ENCODE measurements at regions not wholly inside any gene's neighbourhood (a gene's known extent, or its start where the extent isn't known, plus 50 kb on each side); places are given as distances from the start of the nearest gene placed in this dataset.

DNA sequence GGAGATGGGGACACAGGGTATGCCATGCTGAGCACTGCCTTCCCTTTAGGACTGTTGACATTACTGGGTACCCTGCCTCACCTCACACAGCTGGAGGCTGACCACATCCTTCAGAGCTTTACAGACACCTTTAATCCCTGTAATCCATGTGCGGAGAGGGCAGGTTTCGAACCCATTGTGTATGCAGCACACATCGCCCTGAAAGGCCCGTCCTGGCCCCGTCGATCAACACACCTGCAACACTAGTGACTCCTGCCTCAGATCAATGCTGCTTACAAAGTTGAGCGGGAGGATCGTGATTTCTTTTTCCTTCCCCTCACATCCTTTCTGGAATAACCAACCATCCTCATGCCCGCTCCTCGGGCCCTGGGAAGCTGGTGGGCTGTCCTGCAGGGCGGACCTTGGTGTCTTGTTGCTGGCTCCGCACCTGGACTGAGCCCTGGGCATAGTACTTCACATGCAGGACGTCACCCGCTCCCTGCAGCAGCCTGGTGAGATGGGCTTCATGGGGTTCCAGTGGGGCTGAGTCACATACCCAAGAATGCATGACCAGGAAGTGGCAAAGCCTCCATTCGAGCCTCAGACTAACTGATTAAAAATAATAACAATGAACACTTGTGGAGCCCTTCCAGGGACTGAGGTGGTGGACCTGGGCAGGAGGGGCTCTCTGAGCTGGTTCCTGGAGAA lies 403.6 kb downstream of the PTPRU start:
- Histone ChIP-seq H3K27me3 (ENCODE audit: insufficient read depth, low read depth, severe bottlenecking) (no peaks in the 10 kb centered on the region), H3K9me3 (ENCODE audit: severe bottlenecking) (no peaks in the 10 kb centered on the region), H3K4me3 (ENCODE audit: low read depth, low read length) (no peak overlapping the region), H3K36me3 (no peaks in the 10 kb centered on the region), H3K27ac (no peak overlapping the region)
- no peak for DNase-seq
- TF ChIP-seq, protein P1, sequence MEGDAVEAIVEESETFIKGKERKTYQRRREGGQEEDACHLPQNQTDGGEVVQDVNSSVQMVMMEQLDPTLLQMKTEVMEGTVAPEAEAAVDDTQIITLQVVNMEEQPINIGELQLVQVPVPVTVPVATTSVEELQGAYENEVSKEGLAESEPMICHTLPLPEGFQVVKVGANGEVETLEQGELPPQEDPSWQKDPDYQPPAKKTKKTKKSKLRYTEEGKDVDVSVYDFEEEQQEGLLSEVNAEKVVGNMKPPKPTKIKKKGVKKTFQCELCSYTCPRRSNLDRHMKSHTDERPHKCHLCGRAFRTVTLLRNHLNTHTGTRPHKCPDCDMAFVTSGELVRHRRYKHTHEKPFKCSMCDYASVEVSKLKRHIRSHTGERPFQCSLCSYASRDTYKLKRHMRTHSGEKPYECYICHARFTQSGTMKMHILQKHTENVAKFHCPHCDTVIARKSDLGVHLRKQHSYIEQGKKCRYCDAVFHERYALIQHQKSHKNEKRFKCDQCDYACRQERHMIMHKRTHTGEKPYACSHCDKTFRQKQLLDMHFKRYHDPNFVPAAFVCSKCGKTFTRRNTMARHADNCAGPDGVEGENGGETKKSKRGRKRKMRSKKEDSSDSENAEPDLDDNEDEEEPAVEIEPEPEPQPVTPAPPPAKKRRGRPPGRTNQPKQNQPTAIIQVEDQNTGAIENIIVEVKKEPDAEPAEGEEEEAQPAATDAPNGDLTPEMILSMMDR (IDR thresholded peaks at IDR 0.05; ENCODE audit: low read depth, low read length): no peak

DNA sequence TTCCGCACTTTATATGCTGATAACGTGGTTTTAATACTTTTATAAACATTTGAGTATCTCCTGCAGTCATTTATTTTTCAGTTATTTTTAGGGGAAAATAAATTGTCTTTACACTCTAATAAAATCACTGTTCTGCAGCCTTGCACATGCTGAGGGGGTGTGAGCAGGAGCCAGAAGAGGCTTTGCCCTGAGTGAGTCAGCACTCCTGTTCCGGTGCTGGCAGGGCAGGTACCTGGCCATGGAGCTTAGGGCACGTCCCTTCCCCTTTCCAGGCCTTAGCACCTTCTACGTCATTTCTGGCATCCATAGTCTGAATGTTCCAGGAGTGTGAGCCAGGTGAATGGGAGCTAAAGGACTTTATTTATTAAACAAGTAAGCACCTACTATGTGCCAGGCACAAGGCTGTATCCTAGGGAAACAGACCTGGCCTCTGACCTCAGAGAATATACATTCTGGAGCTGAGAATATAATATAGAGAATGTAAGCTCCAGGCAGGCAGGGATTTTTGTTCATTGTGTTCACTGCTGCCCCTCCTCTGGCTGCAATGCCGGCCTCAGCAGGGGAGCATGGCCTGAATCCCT lies 402.9 kb downstream of the PTPRU start:
- TF ChIP-seq, protein P1 (IDR thresholded peaks at IDR 0.05; ENCODE audit: low read depth, low read length): no peak
- H3K27me3 ChIP-seq (ENCODE audit: insufficient read depth, low read depth, severe bottlenecking): no peaks in the 10 kb centered on the region
- H3K27ac ChIP-seq: no peak overlapping the region
- no peaks in the 10 kb centered on the region for H3K9me3 ChIP-seq (ENCODE audit: severe bottlenecking)
- H3K4me3 ChIP-seq (ENCODE audit: low read depth, low read length): no peak overlapping the region
- no peaks in the 10 kb centered on the region for H3K36me3 ChIP-seq
- DNase-seq: no peak

DNA sequence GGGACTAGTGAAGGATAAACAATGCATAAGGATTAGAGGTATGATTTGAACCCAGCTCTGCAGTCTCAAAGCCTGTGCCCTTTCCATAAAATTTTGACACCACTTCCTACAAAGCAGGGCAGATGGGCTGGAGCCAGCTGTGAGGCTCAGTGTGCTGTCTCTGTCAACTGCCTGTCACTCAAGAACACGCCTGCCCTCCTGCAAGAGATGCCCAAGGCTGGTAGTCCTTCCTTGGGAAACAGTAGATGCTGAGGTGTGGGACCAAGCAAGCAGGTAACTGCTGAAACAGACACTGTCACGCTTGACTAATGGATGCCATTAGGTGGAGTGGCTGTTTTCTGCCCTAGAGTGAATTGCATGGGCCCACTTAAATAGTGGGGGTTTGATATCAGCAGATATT lies 402.0 kb downstream of the PTPRU start:
- TF ChIP-seq, protein P1 (IDR thresholded peaks at IDR 0.05; ENCODE audit: low read depth, low read length): no peak
- H3K4me3 ChIP-seq (ENCODE audit: low read depth, low read length): no peak overlapping the region
- no peak overlapping the region for H3K27ac ChIP-seq
- no peaks in the 10 kb centered on the region for H3K27me3 ChIP-seq (ENCODE audit: insufficient read depth, low read depth, severe bottlenecking)
- DNase-seq: no peak
- no peaks in the 10 kb centered on the region for H3K36me3 ChIP-seq
- H3K9me3 ChIP-seq (ENCODE audit: severe bottlenecking): no peaks in the 10 kb centered on the region

DNA sequence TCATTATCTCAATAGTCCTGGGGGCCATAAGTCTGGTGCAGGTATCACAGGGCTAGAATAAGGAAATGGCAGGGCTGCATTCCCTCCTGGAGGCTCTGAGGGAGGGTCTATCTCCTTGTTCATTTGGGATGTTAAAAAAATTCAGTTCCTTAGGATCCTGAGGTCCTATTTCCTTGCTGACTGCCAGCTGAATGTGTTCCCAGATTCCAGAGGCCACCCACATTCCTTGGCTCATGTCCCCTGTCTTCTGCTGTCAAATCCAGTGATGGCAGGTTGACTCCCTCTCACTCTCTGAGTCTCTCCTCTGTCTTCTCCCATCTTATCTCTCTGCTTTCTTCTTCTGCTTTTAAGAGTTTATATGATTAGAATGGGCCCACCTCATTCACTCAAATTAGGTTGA lies 400.6 kb downstream of the PTPRU start:
- Histone ChIP-seq H3K4me3 (ENCODE audit: low read depth, low read length) (no peak overlapping the region), H3K9me3 (ENCODE audit: severe bottlenecking) (no peaks in the 10 kb centered on the region), H3K36me3 (no peaks in the 10 kb centered on the region), H3K27me3 (ENCODE audit: insufficient read depth, low read depth, severe bottlenecking) (no peaks in the 10 kb centered on the region), H3K27ac (no peak overlapping the region)
- no peak for DNase-seq
- TF ChIP-seq, protein P1 (IDR thresholded peaks at IDR 0.05; ENCODE audit: low read depth, low read length): no peak

DNA sequence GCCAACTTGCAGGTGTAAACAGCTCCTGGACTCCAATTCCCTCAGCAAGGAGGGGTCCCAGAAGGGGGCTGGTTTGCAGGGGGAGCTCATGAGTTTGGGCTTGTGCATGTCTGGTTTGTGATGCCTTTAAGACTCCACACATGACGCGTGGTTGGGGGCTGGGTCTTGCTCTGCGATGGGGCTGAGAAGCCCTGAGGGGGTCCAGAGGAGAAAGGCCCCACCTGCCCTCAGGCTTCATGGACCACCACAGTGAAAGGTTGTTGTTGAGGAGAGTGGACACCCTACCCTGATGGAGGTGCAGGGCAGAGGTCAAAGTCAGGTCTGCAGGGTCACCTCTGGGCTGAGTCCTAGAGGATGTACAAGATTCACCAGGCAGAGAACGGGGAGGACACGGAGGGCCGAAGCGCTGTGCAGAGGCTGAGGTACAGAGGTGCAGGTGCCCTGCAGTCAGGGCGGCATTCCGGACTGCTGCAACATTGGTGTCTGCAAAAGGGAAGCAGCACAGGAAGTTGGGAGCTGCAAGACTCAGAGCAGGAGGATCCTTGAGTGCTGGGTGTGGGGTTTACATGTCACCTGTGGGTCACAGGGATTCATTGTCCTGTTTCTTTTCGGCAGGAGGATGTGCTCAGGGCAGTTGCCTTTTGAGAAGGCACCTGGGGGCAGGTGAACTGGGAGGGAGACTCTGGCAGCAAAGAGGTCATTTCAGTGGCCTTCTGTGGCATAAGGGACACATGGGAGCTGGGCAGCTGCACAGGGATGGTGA lies 399.4 kb downstream of the PTPRU start:
- TF ChIP-seq, protein P1 (IDR thresholded peaks at IDR 0.05; ENCODE audit: low read depth, low read length): no peak
- H3K27ac ChIP-seq: no peak overlapping the region
- no peaks in the 10 kb centered on the region for H3K27me3 ChIP-seq (ENCODE audit: insufficient read depth, low read depth, severe bottlenecking)
- no peaks in the 10 kb centered on the region for H3K9me3 ChIP-seq (ENCODE audit: severe bottlenecking)
- no peak for DNase-seq
- no peaks in the 10 kb centered on the region for H3K36me3 ChIP-seq
- H3K4me3 ChIP-seq (ENCODE audit: low read depth, low read length): no peak overlapping the region
